HG03025 (cell line): ENCODE measurements at regions not wholly inside any gene's neighbourhood (a gene's known extent, or its start where the extent isn't known, plus 50 kb on each side); places are given as distances from the start of the nearest gene placed in this dataset.

Experiments used
- ATAC-seq: cut with Tn5 transposase; IDR thresholded peaks from one replicate; pipeline ENCODE4 v1.9.1; 2021; ENCODE audit warnings: mild to moderate bottlenecking, moderate library complexity; ENCODE audit not compliant: unreplicated experiment, low FRiP score

DNA sequence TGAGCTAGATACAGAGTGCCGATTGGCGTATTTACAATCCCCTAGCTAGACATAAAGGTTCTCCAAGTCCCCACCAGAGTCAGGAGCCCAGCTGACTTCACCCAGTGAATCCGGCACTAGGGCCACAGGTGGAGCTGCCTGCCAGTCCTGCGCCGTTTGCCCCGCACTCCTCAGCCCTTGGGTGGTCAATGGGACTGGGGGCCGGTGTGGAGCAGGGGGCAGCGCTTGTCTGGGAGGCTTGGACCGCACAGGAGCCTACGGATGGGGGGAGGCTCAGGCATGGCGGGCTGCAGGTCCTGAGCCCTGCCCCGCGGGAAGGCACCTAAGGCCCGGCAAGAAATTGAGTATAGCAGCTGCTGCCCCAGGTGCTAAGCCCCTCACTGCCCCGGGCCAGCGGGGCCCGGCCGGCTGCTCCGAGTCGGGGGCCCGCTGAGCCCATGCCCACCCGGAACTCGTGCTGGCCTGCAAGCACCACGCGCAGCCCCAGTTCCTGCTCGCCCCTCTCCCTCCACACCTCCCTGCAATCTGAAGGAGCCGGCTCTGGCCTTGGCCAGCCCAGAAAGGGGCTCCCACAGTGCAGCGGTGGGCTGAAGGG lies 1113.8 kb upstream of the LRRTM3 start:
- no peak for ATAC-seq

DNA sequence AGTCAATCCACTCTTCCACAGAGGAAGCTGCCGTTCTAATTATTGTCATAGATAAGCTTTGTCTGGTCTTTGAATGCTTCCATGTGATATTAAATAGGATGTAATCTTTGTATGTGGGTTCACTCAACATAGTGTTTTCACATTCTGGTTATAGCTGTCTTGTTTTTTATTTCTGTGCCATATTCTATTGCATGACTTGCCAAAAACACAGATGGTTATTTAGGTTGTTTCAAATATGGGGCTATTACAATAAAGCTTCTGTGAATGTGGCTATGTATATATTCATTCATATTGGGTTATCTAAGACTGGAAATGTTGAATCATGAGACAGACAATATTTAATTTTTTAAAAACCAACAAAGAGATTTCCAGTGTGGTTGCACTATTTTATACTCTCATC lies 1109.3 kb upstream of the LRRTM3 start:
- ATAC-seq = no peak

DNA sequence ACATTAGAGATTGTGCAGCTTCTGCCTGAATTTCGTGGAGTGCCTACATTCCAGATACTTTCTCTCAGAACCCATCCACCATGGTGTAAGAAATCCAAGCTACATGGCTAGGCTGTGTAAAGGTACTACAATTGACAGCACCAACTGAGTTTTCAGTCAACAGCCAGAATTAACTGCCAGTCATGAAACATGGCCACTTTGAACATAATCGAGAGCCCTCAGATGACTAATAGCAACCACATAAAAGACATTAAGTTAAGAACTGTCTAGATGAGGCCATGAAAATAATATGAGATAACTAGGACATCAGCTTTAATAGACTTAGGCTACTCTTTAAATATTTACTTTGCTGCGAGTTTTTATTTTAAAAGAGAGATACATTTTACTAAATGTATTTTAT lies 1106.8 kb upstream of the LRRTM3 start:
- ATAC-seq = no peak

DNA sequence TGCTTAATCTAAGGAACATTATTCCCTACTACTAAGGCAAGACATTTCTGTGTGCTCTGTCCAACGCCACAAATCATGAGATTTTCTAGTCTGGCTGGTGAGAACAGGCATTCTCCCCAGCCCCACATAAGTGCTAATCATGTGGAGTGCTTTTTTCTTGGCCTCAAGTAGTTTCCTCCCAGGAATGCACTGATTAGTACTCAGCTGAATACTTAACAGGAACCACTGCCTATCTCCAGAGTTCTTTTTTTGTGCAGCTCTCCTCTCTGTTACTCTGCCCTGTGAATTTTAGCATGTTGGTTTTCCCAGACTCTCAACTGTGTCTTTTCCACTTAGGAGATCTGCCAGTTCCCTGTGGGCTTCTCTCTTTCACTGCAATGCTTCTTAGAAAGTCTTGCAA lies 1098.5 kb upstream of the LRRTM3 start:
- ATAC-seq = no peak

DNA sequence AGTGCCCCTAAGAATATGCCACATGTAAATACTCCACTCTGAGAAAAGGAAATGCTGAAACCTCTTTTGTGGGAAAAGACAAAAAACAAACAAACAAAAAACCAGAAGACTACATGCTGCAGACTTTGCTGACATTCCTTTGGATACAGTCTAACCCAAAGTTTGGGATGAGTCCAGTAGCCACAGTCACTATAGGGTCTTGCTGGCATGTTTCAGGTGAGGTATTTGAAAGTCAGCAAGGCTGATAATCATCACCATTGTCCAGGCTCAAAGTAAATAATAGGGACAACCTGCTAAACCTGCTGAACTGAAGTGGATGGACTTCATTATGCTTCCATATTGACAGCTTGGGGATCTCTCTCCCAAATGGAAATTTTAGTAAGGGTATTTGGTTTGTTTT lies 1087.0 kb upstream of the LRRTM3 start:
- ATAC-seq = no peak

DNA sequence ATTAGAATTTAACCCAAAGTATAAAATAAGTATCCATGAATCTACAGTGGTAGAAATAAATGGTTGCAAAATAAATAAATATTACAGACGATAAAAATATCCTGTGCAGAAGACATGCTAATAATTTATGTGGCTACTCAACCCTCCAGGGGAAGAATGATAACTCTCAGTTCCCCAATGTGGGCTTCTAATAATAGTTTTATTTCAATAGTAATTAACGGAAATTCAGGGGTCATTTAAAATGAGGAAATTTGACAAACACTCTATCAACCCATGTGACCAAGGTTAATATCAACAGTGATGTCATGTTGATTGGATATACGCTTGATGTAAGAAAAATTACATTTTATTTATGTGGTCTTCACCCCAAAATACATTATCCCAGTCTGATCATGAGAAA lies 1082.6 kb upstream of the LRRTM3 start:
- ATAC-seq = no peak

DNA sequence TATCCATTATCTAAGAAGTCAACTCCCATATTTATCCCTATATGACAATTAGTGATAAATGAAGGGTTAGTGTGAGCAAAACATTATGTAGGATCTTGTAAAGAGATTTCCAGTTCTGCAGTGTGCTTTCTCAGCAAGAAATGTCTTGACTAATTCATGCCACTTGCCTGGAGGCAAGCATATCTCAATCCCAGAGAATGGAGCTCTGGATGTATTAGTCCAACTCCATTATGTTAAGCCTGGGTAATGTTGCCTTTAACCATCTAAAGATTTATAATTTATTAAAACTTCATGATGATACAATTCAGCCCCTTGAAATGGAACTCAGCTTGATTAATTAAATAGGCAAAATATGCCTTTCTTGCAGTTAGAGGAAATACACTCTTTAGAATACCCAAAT lies 1079.9 kb upstream of the LRRTM3 start:
- ATAC-seq = no peak

DNA sequence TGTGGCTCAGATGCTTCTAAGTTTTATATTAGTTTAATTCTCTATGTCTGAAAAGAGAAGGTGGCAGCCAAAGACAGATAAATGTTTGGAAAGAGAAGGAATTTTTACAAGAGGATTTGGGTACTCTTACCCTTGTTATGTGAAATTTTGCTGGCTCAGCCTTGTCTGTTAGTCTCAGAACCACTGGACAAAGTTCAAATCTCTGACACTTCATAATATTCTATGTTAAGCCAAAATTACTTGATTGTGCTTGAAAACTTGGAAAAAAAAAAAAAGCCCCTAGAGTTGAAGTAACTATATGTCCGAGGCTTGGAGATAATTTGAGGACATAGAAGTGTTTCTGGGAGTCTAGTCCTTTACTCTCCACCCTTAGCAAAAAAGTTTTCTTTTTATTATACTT lies 1079.3 kb upstream of the LRRTM3 start:
- ATAC-seq = no peak

DNA sequence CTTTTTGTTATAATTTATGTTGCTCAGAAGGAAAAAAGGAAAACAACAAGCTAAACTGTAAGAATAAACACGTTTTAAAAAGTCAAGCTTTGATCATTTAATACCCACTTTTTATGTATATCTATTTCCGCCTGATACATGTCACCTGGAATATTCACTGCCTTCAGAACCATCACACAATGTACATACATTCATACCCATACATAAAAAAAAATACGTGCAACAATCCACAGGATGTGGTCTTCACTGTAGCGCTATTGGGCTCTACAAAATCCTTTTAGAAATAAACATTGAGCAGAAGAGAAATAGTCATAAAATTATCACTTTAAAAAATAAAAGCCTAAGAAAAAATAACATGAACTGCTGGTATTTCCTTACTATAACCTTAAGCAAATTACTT lies 1078.9 kb upstream of the LRRTM3 start:
- ATAC-seq = no peak

DNA sequence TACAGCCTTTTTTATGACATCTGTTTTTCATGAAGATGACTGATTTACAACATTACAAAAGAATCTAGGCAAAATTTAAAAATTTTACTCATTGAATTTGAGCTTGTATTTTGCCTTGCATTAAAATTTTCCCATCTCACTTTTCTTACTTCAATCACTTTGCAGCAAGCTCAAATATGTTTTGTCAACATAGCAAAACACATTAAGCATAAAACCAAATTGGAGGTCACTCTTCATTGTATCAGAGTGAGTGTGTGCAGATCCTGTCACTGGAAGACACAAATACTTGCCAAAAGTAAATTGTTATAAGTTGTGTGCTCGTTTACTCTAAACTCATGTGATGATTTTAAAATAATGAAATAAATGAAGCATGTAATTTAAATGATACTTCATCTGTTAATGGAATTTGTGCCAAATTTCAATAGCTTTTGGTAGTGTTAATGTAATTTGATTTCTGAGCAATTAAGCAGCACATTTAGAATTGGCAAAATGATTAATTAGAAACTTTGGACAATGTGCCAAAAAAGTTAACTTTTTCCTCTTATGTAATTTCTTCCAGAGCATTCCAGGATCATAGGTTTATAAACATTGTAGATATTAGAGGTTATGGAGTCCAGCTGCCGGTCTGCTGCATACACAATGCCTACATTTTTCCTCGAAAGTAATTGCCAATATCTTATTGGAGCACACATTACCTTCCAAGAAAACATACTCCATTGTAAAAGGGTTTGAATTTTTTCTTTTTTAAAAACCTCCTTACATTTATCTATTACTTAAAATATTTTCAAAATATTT lies 1078.2 kb upstream of the LRRTM3 start:
- ATAC-seq = no peak

DNA sequence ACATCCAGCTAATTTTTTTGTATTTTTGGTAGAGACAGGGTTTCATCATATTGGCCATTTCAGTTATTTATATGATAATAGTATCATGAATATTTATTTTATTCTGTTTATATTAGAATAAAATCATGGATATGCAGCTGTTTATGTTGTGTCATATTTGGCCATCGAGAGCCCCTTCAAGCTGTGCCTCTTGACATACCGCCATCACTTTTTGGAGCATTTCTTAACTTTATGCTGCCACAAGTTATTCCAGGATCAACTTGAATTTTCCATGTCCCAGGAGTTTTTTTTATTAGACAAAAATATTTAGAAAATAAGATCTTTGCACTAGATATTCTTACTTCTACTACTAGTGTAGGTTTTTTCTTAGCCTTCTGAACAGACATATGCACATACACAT lies 1067.0 kb upstream of the LRRTM3 start:
- ATAC-seq = no peak

DNA sequence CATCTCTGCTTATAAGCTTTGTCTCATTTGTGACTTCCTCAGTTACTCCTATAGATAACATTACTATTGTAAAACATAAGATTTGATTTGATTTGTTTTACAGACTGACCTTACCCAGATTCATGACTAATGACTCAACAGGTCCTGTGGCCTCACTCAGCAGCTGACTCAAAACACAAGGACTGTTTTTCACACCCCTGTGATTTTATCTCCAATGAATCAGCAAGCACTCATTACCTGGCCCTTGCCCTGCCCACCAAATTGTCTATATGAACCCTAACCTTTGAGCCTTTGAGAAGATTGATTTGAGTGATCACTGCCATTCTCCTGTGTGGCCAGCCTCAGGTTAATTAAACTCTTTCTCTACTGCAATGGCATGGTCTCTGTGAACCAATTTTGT lies 1064.6 kb upstream of the LRRTM3 start:
- ATAC-seq = peak; percentile 77
